HS-27A (cell line): ENCODE measurements at regions not wholly inside any gene's neighbourhood (a gene's known extent, or its start where the extent isn't known, plus 50 kb on each side); places are given as distances from the start of the nearest gene placed in this dataset.
"Not testable (repeated sequence)": the region's sequence is repeated elsewhere in the genome, so short reads cannot be mapped to it uniquely, and the experiment has no call there.

Experiments
- DNase-seq: peaks from one replicate; pipeline ENCODE4 v3.0.0-alpha.2; 2012; ENCODE audit warnings: low read depth, missing footprints

DNA sequence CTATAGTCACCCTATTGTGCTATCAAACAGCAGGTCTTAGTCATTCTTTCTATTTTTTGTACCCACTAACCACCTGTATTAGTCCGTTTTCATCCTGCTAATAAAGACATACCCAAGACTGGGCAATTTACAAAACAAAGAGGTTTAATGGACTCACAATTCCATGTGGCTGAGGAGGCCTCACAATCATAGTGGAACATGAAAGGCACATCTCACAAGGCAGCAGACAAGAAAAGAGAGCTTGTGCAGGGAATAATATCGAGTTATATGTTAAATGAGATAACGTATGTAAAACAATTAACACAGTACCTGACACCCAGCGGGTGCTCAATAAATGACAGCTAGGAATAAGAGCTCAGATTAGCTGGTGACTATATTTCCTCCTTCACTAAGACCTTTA, 88.1 kb upstream of the WDR44 start:
- no peak for DNase-seq

DNA sequence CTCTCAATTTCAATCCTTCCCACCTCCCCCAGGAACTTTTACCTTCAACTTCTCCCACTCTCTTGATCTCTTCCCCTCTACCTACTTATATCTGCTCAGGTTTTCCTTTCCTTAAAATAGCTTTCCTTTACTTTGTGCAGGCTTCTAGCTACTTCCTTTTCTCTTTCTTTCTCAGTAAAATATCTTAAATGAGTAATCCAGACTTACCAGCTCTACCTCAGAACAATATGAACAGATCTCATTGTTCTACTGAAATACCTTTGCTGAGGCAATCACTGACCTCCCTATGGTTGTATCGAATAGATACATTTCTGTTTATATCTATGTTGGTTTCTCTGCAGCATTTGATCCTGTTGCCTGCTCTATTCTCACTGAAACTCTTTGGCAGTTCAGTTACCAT, 86.7 kb upstream of the WDR44 start:
- DNase-seq = no peak

DNA sequence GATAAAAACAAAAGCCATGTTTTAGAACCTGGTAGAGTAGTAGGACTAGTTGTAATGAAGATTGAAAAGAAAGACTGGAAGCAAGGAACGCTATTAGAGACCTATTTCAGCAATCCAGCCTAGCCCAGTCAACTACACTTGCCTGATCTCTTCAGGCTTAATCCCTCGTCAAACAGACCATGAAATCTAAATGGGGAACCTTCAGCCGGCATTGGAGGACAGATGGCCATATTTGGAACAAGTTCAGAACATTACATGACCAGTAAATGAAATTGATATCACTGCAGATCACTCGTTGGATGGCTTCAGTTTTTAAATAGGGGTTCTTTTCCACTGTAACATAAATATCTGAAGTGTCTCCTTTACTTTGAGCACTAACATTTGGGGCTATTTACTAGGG, 84.8 kb upstream of the WDR44 start:
- no peak for DNase-seq

DNA sequence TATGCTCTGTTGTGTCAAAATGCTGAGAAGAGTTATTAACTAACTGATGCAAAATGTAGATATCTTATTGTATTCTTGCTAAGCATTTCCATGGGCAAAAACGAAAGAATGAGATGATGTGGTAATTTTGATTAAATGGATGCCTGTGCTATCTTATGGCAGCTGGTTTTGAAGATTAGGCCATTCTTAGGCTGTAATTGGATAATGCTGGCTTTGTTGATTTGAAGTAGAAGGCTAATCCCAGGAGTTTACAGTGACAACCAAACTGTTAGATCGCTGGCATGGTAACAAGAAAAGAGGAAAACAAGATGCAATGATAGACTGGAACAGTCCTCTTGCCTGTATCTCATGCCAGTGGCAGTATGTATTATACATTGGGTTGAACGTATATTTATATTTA, 74.1 kb upstream of the WDR44 start:
- no peak for DNase-seq

DNA sequence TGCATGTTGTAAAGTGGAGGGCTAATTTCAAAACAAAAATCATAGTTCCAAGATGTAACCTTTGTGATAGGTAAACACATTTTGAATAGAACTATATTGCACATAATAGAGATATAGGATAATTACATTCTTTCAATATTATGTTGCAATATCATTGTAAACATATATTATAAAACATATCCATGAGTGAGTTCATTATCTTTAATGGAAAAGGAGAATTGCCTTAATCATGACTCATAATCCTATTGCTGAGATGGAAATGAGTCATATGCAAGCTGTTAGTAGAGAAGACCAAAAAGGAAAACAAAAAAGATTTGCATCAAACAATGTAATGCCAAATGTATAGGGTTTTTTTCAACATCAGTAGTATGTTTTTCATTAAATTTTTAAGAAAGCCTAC, 73.7 kb upstream of the WDR44 start:
- DNase-seq = no peak

DNA sequence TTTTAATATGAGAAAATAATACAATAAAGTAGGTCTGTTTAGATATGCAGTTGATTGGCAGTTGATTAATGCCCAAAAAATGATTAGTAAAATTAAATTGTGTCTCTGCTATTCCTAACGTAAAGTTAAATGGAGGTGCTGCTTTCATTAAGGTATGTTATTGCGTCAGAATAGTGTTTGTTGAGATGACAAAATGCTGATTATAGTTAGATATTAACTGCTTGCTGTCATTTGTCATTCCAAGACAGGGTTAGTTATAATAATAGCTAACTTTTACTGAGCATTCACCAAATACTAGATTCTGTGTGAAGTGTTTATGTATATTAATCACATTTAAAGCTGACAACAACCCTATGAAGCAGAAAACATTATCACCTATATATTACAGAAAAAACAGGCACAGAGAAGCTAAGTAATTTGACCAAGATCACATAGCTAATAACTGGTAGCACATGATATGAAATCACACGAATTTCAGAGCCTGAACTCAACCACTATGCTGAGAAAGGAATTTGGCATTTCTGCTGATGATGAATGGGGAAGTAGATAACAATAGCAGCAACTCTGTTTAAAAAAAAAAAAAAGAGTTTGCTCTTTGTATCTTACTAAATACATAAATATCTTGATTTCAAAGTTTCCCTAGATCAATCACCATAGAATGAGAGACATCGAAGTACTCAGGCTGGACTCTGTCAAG, 59.7 kb upstream of the WDR44 start:
- DNase-seq = no peak

DNA sequence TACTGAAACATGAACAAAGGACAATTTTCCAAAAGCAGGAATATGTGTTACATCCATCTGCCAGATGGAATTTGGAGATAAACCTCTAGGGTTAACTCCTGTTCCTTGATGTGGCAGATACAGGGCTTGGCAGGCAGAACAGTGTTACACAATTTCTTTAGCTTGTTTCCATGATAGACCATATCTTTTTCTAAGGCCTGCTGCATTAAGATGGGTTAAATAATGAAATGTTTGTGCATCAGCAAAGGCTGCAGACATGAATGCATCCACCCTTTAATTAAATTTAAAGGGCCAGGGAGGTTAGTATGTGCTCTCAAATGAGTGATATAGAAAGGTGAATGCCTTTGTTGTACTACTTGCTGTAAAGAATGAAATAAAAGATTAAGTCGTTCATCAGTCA, 50.1 kb upstream of the WDR44 start:
- DNase-seq = not testable (repeated sequence)
